Heart right ventricle (tissue), 16 donors: ENCODE measurements at regions not wholly inside any gene's neighbourhood (a gene's known extent, or its start where the extent isn't known, plus 50 kb on each side); places are given as distances from the start of the nearest gene placed in this dataset.

Experiments
- ATAC-seq, 8 donors: fragments of 200-7000 bp; cut with Tn5 transposase; one replicate each; pipeline ENCODE4 v1.9.1; 2020; ENCODE audit warnings: mild to moderate bottlenecking in 8 of 8, moderate library complexity in 8 of 8, moderate number of reproducible peaks in 1 of 8
- DNase-seq, 2 donors: peaks; one replicate each; pipeline ENCODE4 v3.0.0-alpha.2; 2020
- H3K27ac ChIP-seq, 10 donors: fragments of 200-600 bp; sonication (generic) in 2 of 10; one replicate each; pipeline versions ENCODE4 v1.5.0 to v1.8.0; 2020 to 2022; ENCODE audit warnings: mild to moderate bottlenecking in 3 of 10
- H3K27me3 ChIP-seq, 7 donors: fragments of 200-600 bp; one replicate each; pipeline ENCODE4 v1.8.0; 2021 to 2022; ENCODE audit warnings: mild to moderate bottlenecking in 2 of 7
- H3K36me3 ChIP-seq, 9 donors: fragments of 200-600 bp; sonication (generic) in 1 of 9; one replicate each; pipeline versions ENCODE4 v1.5.0 to v1.8.0; 2020 to 2022; ENCODE audit warnings: mild to moderate bottlenecking in 2 of 9
- H3K4me1 ChIP-seq, 9 donors: fragments of 200-600 bp; sonication (generic) in 1 of 9; one replicate each; pipeline versions ENCODE4 v1.5.0 to v1.8.0; 2020 to 2022; ENCODE audit warnings: mild to moderate bottlenecking in 4 of 9
- H3K4me3 ChIP-seq, 10 donors: fragments of 200-600 bp; sonication (generic) in 2 of 10; one replicate each; pipeline versions ENCODE4 v1.5.0 to v1.8.0; 2020 to 2022; ENCODE audit warnings: mild to moderate bottlenecking in 7 of 10, moderate library complexity in 2 of 10
- H3K9me3 ChIP-seq, 11 donors: fragments of 200-600 bp in 10 of 11; sonication (generic) in 2 of 11; one replicate each; pipeline versions ENCODE4 v1.5.0 to v1.8.0; 2013 to 2022; ENCODE audit warnings: mild to moderate bottlenecking in 2 of 11, control low read depth in 1 of 11, moderate library complexity in 1 of 11
- WGBS, 2 donors: extraction: QIAGEN DNeasy Blood & Tissue Kit; methylation state at CpG; one replicate each; pipeline ENCODE4 v1.1.7; 2013; ENCODE audit warnings: inconsistent platforms in 1 of 2; 5-methylcytosine and 5-hydroxymethylcytosine counted together
- intact Hi-C, 10 donors: fragments of 100-400 bp; cut with DNase I; formaldehyde crosslinking; loops; one replicate each; pipeline versions ENCODE4 v1.11.1 to v1.14.2; 2022
- TF ChIP-seq, protein P1 (sequence below), 9 donors: fragments of 200-600 bp; sonication (generic) in 2 of 9; IDR thresholded peaks; one replicate each; pipeline versions ENCODE4 v1.5.0 to v1.8.0; 2021 to 2022; ENCODE audit warnings: antibody characterized with exemption in 9 of 9, mild to moderate bottlenecking in 5 of 9, moderate library complexity in 1 of 9
- donor health status: Arrhythmogenic right ventricular cardiomyopathy.
- donor health status: ischemic (EF 13 %, LVEDD 7.1; RV severe dilation, severe dysfunction).
- donor health status: healthy with polysubstance abuse.
- donor health status: DM: no; HTN: yes; CAD: no.
- donor health status: DM: no; HTN: no; CAD: no.
- donor health status: ischemic (EF 25% LVEDD 6.9; RV normal size, moderate dysfunction).
- donor health status: ischemic (EF 25% LVEDD 5.7; RV mildly dilated, moderate dysfunction).
- donor health status: healthy.
- donor health status: DM: yes; HTN: yes; CAD: no.
- donor health status: Ischemic cardiomyopathy.
- donor health status: ischemic (EF 35%, LVEDD 5.7; RV mildly dilated, moderate dysfunction).
- donor health status: nonischemic (EF 11% LVEDD 7.7; RV severe dilation, severe dysfunction).
- donor health status: DM: yes; HTN: yes; CAD: no.
- donor health status: PGD.
- donor health status: ischemic (EF 29% LVEDD 5.4; RV normal size, mild dysfunction).
- donor health status: nonischemic (EF 23%, LVEDD 6.1; RV moderate dilation, normal function).

DNA sequence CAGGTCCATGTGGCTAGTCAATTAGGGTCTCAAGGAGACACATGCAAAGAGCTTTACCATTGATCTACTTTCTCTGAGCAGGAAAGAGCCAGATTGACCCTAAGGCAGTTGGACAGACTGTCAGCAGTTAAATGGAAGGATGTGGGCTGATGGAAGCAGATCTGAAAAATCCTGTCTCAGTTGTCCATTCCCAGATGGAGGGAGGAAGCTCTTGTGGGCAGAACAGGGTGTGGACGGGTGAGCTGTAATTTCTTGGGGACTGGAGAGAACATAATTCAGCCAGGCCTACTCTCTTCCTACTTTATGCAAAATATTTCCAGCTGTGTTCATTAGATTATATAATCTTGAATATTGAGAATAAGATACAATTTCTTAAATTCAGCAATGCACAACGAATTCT is 163.6 kb downstream of the GNAT3 start:
- WGBS, 2 donors = 77 to 79% methylated on average over 2 of the region's 2 CpGs
- ATAC-seq (peak in 4 of 8 donors; percentile 50 to 72 (median 58)), DNase-seq (no peak)
- H3K9me3 ChIP-seq = no peaks in the 10 kb centered on the region
- peaks cover 0 to 23% (median 11%) of the 10 kb centered on the region in 9 donors for H3K4me1 ChIP-seq
- intact Hi-C loops = no loop called here
- TF ChIP-seq, protein P1, sequence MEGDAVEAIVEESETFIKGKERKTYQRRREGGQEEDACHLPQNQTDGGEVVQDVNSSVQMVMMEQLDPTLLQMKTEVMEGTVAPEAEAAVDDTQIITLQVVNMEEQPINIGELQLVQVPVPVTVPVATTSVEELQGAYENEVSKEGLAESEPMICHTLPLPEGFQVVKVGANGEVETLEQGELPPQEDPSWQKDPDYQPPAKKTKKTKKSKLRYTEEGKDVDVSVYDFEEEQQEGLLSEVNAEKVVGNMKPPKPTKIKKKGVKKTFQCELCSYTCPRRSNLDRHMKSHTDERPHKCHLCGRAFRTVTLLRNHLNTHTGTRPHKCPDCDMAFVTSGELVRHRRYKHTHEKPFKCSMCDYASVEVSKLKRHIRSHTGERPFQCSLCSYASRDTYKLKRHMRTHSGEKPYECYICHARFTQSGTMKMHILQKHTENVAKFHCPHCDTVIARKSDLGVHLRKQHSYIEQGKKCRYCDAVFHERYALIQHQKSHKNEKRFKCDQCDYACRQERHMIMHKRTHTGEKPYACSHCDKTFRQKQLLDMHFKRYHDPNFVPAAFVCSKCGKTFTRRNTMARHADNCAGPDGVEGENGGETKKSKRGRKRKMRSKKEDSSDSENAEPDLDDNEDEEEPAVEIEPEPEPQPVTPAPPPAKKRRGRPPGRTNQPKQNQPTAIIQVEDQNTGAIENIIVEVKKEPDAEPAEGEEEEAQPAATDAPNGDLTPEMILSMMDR (IDR thresholded peaks at IDR 0.05) = no peak
- no peaks in the 10 kb centered on the region for H3K36me3 ChIP-seq
- peak overlapping the region in 3 of 10 donors; percentile 0 to 21 (median 4) for H3K27ac ChIP-seq
- no peak overlapping the region for H3K4me3 ChIP-seq
- H3K27me3 ChIP-seq = no peaks in the 10 kb centered on the region

DNA sequence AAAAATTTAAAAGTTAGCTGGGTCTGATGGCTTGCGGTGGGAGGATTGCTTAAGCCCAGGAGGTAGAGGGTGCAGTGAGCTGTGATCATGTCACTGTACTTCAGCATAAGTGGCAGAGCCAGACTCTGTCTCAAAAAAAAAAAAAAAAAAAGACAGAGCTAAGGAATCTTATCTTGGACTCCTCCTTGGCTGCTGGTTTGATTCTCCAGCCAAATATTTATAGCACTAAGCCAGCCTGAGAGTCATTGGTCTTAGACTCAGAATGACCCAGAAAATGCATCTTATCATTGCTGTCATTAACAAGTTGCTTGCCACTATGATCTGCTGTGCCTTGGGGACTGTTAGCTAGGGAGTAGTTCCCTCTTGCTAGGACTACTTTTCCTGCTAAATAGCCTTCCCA is 164.7 kb downstream of the GNAT3 start:
- no peaks in the 10 kb centered on the region for H3K9me3 ChIP-seq
- DNase-seq (no peak), ATAC-seq (peak in 7 of 8 donors; percentile 28 to 72 (median 56))
- no peaks in the 10 kb centered on the region for H3K27me3 ChIP-seq
- H3K27ac ChIP-seq = peak overlapping the region in 2 of 10 donors; percentile 0 to 54
- no peak overlapping the region for H3K4me3 ChIP-seq
- peaks cover 0 to 23% (median 11%) of the 10 kb centered on the region in 9 donors for H3K4me1 ChIP-seq
- H3K36me3 ChIP-seq = no peaks in the 10 kb centered on the region
- intact Hi-C loops = no loop called here
- TF ChIP-seq, protein P1 (IDR thresholded peaks at IDR 0.05) = no peak
- WGBS, 2 donors = 69 to 76% methylated on average over 1 of the region's 1 CpG

DNA sequence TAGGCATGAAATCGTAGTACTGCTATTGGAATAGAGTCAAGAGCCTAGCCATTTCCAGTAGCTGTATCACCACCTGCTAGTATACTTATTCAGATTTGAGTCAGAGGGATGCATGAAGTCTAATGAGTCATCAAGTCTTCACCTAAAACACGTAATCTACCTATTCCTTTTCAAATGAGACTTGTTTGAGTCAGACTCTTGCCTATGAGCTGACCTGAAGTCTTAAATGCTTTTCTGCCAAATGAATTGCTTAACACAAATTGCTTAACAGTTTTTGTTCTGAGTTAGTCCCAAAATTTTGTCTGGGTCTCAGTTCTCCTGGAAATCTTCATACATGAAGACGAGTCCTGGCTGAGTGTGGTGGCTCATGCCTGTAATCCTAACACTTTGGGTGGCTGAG is 165.2 kb downstream of the GNAT3 start:
- ATAC-seq = peak in 4 of 8 donors; percentile 16 to 50 (median 40)
- intact Hi-C loops = no loop called here

DNA sequence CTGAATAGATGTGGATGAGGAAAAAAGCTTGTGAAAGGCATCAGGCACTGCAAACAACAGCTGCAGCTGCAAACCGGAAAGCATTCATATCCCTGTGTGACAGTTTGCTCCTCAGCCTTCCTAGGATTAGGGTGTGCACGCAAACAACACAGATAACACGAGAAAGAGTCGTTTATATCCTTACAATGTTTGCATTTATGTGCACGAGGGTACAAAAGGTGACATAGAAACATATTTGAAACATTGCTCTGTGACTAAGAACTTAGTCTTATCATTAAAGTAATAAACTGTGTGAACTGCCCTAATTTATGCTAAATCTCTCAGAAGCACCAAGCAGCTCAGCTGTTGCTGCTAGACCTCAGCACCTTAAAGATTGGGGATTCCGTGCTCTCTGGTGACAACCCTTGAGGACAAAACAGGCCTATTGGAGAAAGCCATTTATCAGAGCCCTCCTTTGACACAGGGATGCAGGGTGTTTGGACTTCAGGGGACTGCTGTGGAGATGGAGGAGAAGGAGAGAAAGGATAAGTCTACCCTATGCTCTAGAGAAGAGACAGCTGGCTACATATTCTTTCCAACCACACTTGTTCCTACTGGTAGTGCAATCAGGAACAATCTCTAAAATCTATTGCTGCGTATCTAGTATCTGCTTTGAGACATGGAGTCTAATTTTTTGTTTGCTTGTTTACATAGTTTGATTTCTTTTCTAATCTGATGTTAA is 176.2 kb downstream of the GNAT3 start:
- TF ChIP-seq, protein P1 (IDR thresholded peaks at IDR 0.05) = no peak
- DNase-seq (no peak), ATAC-seq (peak in 6 of 8 donors; percentile 43 to 82 (median 66))
- Histone ChIP-seq H3K9me3 (no peaks in the 10 kb centered on the region), H3K27ac (peak overlapping the region in 8 of 10 donors; percentile 7 to 47 (median 29)), H3K36me3 (no peaks in the 10 kb centered on the region), H3K4me1 (peaks cover 0 to 25% (median 10%) of the 10 kb centered on the region in 9 donors), H3K27me3 (no peaks in the 10 kb centered on the region), H3K4me3 (no peak overlapping the region)
- WGBS, 2 donors = 35 to 41% methylated on average over 7 of the region's 7 CpGs
- intact Hi-C loops = loop anchor here in 2 of 10 donors (10.0 kb wide), 1 partner anchor 59 kb away; no protein-coding TSS in a partner anchor

More for the DNA sequence above, 165.2 kb downstream of the GNAT3 start:
- DNase-seq = no peak
- H3K27me3 ChIP-seq = no peaks in the 10 kb centered on the region
- no peak overlapping the region for H3K4me3 ChIP-seq
- WGBS, 2 donors = 73 to 79% methylated on average over 3 of the region's 3 CpGs
- peaks cover 0 to 23% (median 11%) of the 10 kb centered on the region in 9 donors for H3K4me1 ChIP-seq
- H3K27ac ChIP-seq = peak overlapping the region in 1 of 10 donors; percentile 54
- H3K9me3 ChIP-seq = no peaks in the 10 kb centered on the region
- TF ChIP-seq, protein P1 (IDR thresholded peaks at IDR 0.05) = no peak
- H3K36me3 ChIP-seq = no peaks in the 10 kb centered on the region
